Iris pigment epithelial cell (primary cell): ENCODE measurements at regions not wholly inside any gene's neighbourhood (a gene's known extent, or its start where the extent isn't known, plus 50 kb on each side); places are given as distances from the start of the nearest gene placed in this dataset.
"Not testable (repeated sequence)": the region's sequence is repeated elsewhere in the genome, so short reads cannot be mapped to it uniquely, and the experiment has no call there.

Experiments used
- DNase-seq: peaks from one replicate; pipeline ENCODE4 v3.0.0-alpha.2; 2011; ENCODE audit warnings: low read depth

- no peak for DNase-seq
Measured at GRCh38 chr7:42722198-42722597, 189.7 kb downstream of the C7orf25 start.

GRCh38 chr7:42720991-42721796 is 190.7 kb downstream of the C7orf25 start:
- DNase-seq, result no peak

- DNase-seq, result no peak
Measured at GRCh38 chr7:42720012-42720411, 191.9 kb downstream of the C7orf25 start.

- not testable (repeated sequence) for DNase-seq
Measured at GRCh38 chr7:42718466-42718865, 193.4 kb downstream of the C7orf25 start.

- DNase-seq, result no peak
Measured at GRCh38 chr7:42714356-42714755, 197.5 kb downstream of the C7orf25 start.

GRCh38 chr7:42709284-42709683 is 202.6 kb downstream of the C7orf25 start:
- no peak for DNase-seq

GRCh38 chr7:42704710-42705109 is 207.2 kb downstream of the C7orf25 start:
- DNase-seq, result no peak

- DNase-seq, result no peak
Measured at GRCh38 chr7:42702647-42703046, 209.2 kb downstream of the C7orf25 start.

- DNase-seq, result peak; percentile 14
Measured at GRCh38 chr7:42700406-42701327, 211.2 kb downstream of the C7orf25 start.

GRCh38 chr7:42699380-42700178 is 212.3 kb downstream of the C7orf25 start:
- DNase-seq, result no peak

GRCh38 chr7:42698600-42699374 is 213.1 kb downstream of the C7orf25 start:
- no peak for DNase-seq

- peak; percentile 25 for DNase-seq
Measured at GRCh38 chr7:42694894-42695507, 216.9 kb downstream of the C7orf25 start.

- DNase-seq, result no peak
Measured at GRCh38 chr7:42693722-42694121, 218.1 kb downstream of the C7orf25 start.

GRCh38 chr7:42692621-42693020 is 219.2 kb downstream of the C7orf25 start:
- DNase-seq, result peak; percentile 77

GRCh38 chr7:42690794-42691639 is 220.9 kb downstream of the C7orf25 start:
- peak; percentile 76 for DNase-seq

GRCh38 chr7:42689626-42690025 is 222.2 kb downstream of the C7orf25 start:
- DNase-seq, result no peak

- DNase-seq, result no peak
Measured at GRCh38 chr7:42688056-42688371, 223.9 kb downstream of the C7orf25 start.

GRCh38 chr7:42687211-42688055 is 224.4 kb downstream of the C7orf25 start:
- no peak for DNase-seq

- DNase-seq, result no peak
Measured at GRCh38 chr7:42686594-42687156, 225.2 kb downstream of the C7orf25 start.
